Endothelial cell of umbilical vein (primary cell): ENCODE measurements at regions not wholly inside any gene's neighbourhood (a gene's known extent, or its start where the extent isn't known, plus 50 kb on each side); places are given as distances from the start of the nearest gene placed in this dataset.

Experiments
- BruUV-seq: library from RNA; stranded (reverse); fragments of 400-500 nt; replicated peaks from 2 replicates; lab custom pipeline; 2021; lab: Mats Ljungman, UMichigan
- CTCF ChIA-PET: fragments of 300-600, 350-600 bp; sonication (Branson Sonifier 250); formaldehyde crosslinking; loops from one replicate; lab custom pipeline; 2021; ENCODE audit warnings: antibody characterized with exemption, inconsistent platforms; lab: Charles Lee
- POLR2A ChIA-PET: fragments of 300-600, 350-600 bp; sonication (Branson Sonifier 250); formaldehyde crosslinking; loops from one replicate; lab custom pipeline; 2021; ENCODE audit warnings: antibody characterized with exemption, inconsistent platforms; lab: Charles Lee
- DNase-seq: peaks from one replicate; pipeline ENCODE4 v3.0.0-alpha.2; 2011; ENCODE audit warnings: low read depth, low spot score
- FAIRE-seq: peaks from 2 replicates; lab custom pipeline; 2011; peaks lifted over from hg19 to GRCh38; lab: Jason Lieb, UNC
- H2AFZ ChIP-seq: 2 replicates; pipeline ENCODE4 v1.6.0; 2012; ENCODE audit warnings: low read depth, low read length, control low read depth, inconsistent platforms
- H3K27ac ChIP-seq: 2 replicates; pipeline ENCODE4 v1.5.1; 2011; ENCODE audit warnings: low read depth, mild to moderate bottlenecking, control low read depth, low read length, moderate library complexity; ENCODE audit not compliant: insufficient read depth
- H3K27me3 ChIP-seq, 2 experiments: 2 replicates each; pipeline versions ENCODE4 v1.6.0 to v1.6.1; 2011; ENCODE audit warnings: low read length in 2 of 2, mixed read lengths in 1 of 2; ENCODE audit not compliant: control insufficient read depth in 2 of 2, insufficient read depth in 2 of 2
- H3K36me3 ChIP-seq, 2 experiments: 2 replicates in 1 of 2; 3 replicates in 1 of 2; pipeline ENCODE4 v1.5.1; 2011; ENCODE audit warnings: low read length in 2 of 2, mild to moderate bottlenecking in 1 of 2, moderate library complexity in 1 of 2; ENCODE audit not compliant: control insufficient read depth in 2 of 2, insufficient read depth in 2 of 2; ENCODE audit errors: extremely low read depth in 1 of 2
- H3K4me1 ChIP-seq: 3 replicates; pipeline ENCODE4 v1.5.1; 2011; ENCODE audit warnings: mild to moderate bottlenecking, low read length; ENCODE audit not compliant: control insufficient read depth, insufficient read depth; ENCODE audit errors: extremely low read depth
- H3K4me2 ChIP-seq: 2 replicates; pipeline ENCODE4 v1.6.1; 2011; ENCODE audit warnings: low read length, control low read depth, mixed read lengths; ENCODE audit not compliant: insufficient read depth
- H3K4me3 ChIP-seq, 3 experiments: fragments of 200-600 bp in 1 of 3; sonication (generic), shearing (Covaris generic) in 1 of 3; replicated peaks in 1 of 3; 2 replicates each; pipeline ENCODE4 v1.5.1; 2011 to 2016; ENCODE audit warnings: control low read depth in 3 of 3, low read length in 3 of 3, mild to moderate bottlenecking in 2 of 3, inconsistent platforms in 1 of 3, low read depth in 1 of 3, moderate library complexity in 1 of 3; ENCODE audit not compliant: insufficient read depth in 1 of 3
- H3K79me2 ChIP-seq: 2 replicates; pipeline ENCODE4 v1.6.0; 2012; ENCODE audit warnings: low read length, inconsistent platforms; ENCODE audit not compliant: control insufficient read depth, insufficient read depth
- H3K9ac ChIP-seq: replicated peaks from 2 replicates; pipeline ENCODE3; 2011; ENCODE audit warnings: low read length, control low read depth; ENCODE audit not compliant: insufficient read depth; ENCODE audit errors: extremely low read depth
- H3K9me1 ChIP-seq: replicated peaks from 3 replicates; pipeline ENCODE4 v1.6.0; 2011; ENCODE audit warnings: mild to moderate bottlenecking, low read length; ENCODE audit not compliant: control insufficient read depth, insufficient read depth; ENCODE audit errors: extremely low read depth
- H3K9me3 ChIP-seq: replicated peaks from 2 replicates; pipeline ENCODE4 v1.5.1; 2012; ENCODE audit warnings: low read length, inconsistent platforms; ENCODE audit not compliant: control insufficient read depth, insufficient read depth
- H4K20me1 ChIP-seq: replicated peaks from 2 replicates; pipeline ENCODE3; 2011; ENCODE audit warnings: mild to moderate bottlenecking, low read length; ENCODE audit not compliant: control insufficient read depth, insufficient read depth; ENCODE audit errors: extremely low read depth
- CTCF ChIP-seq, 2 donors: IDR thresholded peaks; 1 replicate in 1 of 2; 2 replicates in 1 of 2; pipeline ENCODE4 v1.5.1; 2011; ENCODE audit warnings: low read length in 2 of 2, mild to moderate bottlenecking in 2 of 2, moderate library complexity in 2 of 2, control low read depth in 1 of 2, inconsistent platforms in 1 of 2, low read depth in 1 of 2; ENCODE audit not compliant: insufficient read depth in 1 of 2; ENCODE audit errors: extremely low read depth in 1 of 2
- EZH2 ChIP-seq: IDR thresholded peaks from 2 replicates; pipeline ENCODE4 v1.6.1; 2012; ENCODE audit warnings: borderline replicate concordance, low read depth, mild to moderate bottlenecking, moderate library complexity, low read length, inconsistent platforms; ENCODE audit not compliant: severe bottlenecking
- FOS ChIP-seq: IDR thresholded peaks from 2 replicates; pipeline ENCODE4 v1.6.1; 2011; ENCODE audit warnings: mild to moderate bottlenecking, low read length, moderate library complexity, borderline replicate concordance; ENCODE audit not compliant: insufficient read depth
- GATA2 ChIP-seq: IDR thresholded peaks from 2 replicates; pipeline ENCODE4 v1.7.0; 2011; ENCODE audit warnings: low read depth, mild to moderate bottlenecking, moderate library complexity, mixed read lengths, low read length; ENCODE audit not compliant: insufficient read length, insufficient read depth
- JUN ChIP-seq: IDR thresholded peaks from 2 replicates; pipeline ENCODE4 v1.6.1; 2011; ENCODE audit warnings: borderline replicate concordance, low read depth; ENCODE audit not compliant: insufficient read length, insufficient read depth
- MYC ChIP-seq: IDR thresholded peaks from one replicate; pipeline ENCODE4 v1.6.1; 2011; ENCODE audit warnings: mild to moderate bottlenecking, low read depth, low read length
- POLR2A ChIP-seq: IDR thresholded peaks from 2 replicates; pipeline ENCODE4 v1.6.1; 2012; ENCODE audit warnings: low read depth, mild to moderate bottlenecking, control low read depth, low read length
- POLR2AphosphoS5 ChIP-seq: IDR thresholded peaks from 2 replicates; pipeline ENCODE4 v1.6.1; 2012; ENCODE audit warnings: low read depth, mild to moderate bottlenecking, control low read depth, low read length, moderate library complexity; ENCODE audit not compliant: insufficient read depth
- dilution Hi-C: fragments of 300-500 bp; cut with MboI; formaldehyde crosslinking; loops from one replicate; pipeline ENCODE4 v1.15.0; 2019; ENCODE audit warnings: low sequenced_read_pairs; ENCODE audit not compliant: extremely low pct_ligation_motif_present
- intact Hi-C: fragments of 100-400 bp; cut with micrococcal nuclease; formaldehyde crosslinking; loops from one replicate; pipeline ENCODE4 v1.10.0; 2022
- TF ChIP-seq, protein P1 (sequence below): IDR thresholded peaks from 2 replicates; pipeline ENCODE4 v1.6.1; 2011; ENCODE audit not compliant: insufficient read depth, insufficient read length

DNA sequence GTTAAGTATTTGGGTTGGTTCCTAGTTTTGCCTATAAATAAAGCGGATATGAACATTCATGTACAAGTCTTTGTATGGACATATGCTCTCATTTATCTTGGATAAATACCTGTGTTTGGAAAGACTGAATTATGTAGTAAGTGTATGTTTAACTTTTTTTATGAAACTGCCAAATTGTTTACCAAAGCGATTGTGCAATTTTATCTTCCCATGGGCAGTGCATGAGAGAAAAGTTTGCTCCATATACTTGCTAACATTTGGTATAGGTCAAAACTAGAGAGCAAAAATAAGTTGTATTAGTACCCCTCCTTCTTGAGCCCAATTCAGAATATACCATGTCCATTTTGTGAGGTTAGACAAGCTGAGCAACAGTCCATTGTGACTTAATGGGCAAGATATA, 502.6 kb downstream of the SQOR start:
- FAIRE-seq (no peak), DNase-seq (no peak)
- H4K20me1 ChIP-seq = no peaks in the 10 kb centered on the region
- no peak overlapping the region for H3K27ac ChIP-seq
- POLR2A ChIA-PET = no interaction called here
- dilution Hi-C loops = no loop called here
- no peak overlapping the region for H2AFZ ChIP-seq
- no peaks in the 10 kb centered on the region for H3K4me1 ChIP-seq
- BruUV-seq = no TSS peak
- CTCF ChIA-PET = no interaction called here
- no peaks in the 10 kb centered on the region for H3K9me3 ChIP-seq
- H3K9ac ChIP-seq = no peak overlapping the region
- H3K4me2 ChIP-seq = no peak overlapping the region
- H3K9me1 ChIP-seq = no peaks in the 10 kb centered on the region
- no peaks in the 10 kb centered on the region for H3K27me3 ChIP-seq
- no peak overlapping the region for H3K4me3 ChIP-seq
- intact Hi-C loops = no loop called here
- H3K36me3 ChIP-seq = no peaks in the 10 kb centered on the region
- TF ChIP-seq POLR2A (no peak), GATA2 (no peak), JUN (no peak), CTCF (IDR thresholded peaks at IDR 0.05; ENCODE audit: extremely low read depth in 1 of 2, insufficient read depth in 1 of 2, low read depth in 1 of 2, low read length in 2 of 2) (no peak), EZH2 (no peak), FOS (no peak), MYC (no peak), POLR2AphosphoS5 (no peak)
- TF ChIP-seq, protein P1, sequence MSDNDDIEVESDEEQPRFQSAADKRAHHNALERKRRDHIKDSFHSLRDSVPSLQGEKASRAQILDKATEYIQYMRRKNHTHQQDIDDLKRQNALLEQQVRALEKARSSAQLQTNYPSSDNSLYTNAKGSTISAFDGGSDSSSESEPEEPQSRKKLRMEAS = no peak
- H3K79me2 ChIP-seq = no peaks in the 10 kb centered on the region
